Erythroblast (primary cell): ENCODE measurements at regions not wholly inside any gene's neighbourhood (a gene's known extent, or its start where the extent isn't known, plus 50 kb on each side); places are given as distances from the start of the nearest gene placed in this dataset.

ENCODE experiments used
- GATA1 ChIP-seq: IDR thresholded peaks from 2 replicates; pipeline ENCODE4 v1.6.1; 2011; ENCODE audit warnings: low read depth, mild to moderate bottlenecking, control low read depth, low read length, moderate library complexity
- POLR2A ChIP-seq: IDR thresholded peaks from 2 replicates; pipeline ENCODE4 v1.6.1; 2011; ENCODE audit warnings: mild to moderate bottlenecking, low read length

DNA sequence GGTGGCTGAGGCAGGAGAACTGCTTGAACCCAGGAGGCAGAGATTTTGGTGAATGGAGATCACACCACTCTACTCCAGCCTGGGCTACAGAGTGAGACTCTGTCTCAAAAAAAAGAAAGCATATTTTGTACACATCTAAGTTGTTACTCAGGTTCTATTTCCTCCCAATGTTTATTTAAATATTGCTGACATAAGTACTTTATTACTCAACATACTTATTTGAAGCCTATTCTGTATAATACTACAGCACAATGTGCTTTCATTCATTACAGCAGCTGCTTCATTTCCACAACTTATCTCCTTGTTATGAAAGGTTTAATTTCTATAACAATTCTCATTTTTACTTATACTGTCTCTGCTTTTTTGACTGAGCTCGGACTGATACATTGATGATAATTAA, 495.7 kb downstream of the SLITRK1 start:
- TF ChIP-seq POLR2A (no peak), GATA1 (no peak)
